Vagina (tissue), 2 donors: ENCODE measurements at regions not wholly inside any gene's neighbourhood (a gene's known extent, or its start where the extent isn't known, plus 50 kb on each side); places are given as distances from the start of the nearest gene placed in this dataset.

Experiments
- CTCF ChIP-seq, 3 experiments: fragments of 450-650 bp in 2 of 3; fragments of 200-600 bp in 1 of 3; sonication (generic) in 1 of 3; IDR thresholded peaks; one replicate each; pipeline ENCODE4 v1.5.1; 2017 to 2019; ENCODE audit warnings: antibody characterized with exemption in 3 of 3, mild to moderate bottlenecking in 2 of 3, moderate library complexity in 2 of 3
- POLR2A ChIP-seq, 2 donors: fragments of 450-650 bp; IDR thresholded peaks; one replicate each; pipeline ENCODE4 v1.6.1; 2017; ENCODE audit warnings: antibody characterized with exemption in 2 of 2, mild to moderate bottlenecking in 2 of 2, moderate library complexity in 2 of 2
- POLR2AphosphoS5 ChIP-seq, 2 donors: sonication (generic); formaldehyde crosslinking; IDR thresholded peaks; one replicate each; pipeline ENCODE4 v1.9.0; 2017; ENCODE audit warnings: antibody characterized with exemption in 2 of 2, mild to moderate bottlenecking in 2 of 2, low read depth in 1 of 2; ENCODE audit not compliant: insufficient read depth in 1 of 2

GRCh38 chr3:88918841-88919240, 188.6 kb upstream of the EPHA3 start:
- TF ChIP-seq CTCF (IDR thresholded peaks at IDR 0.05) (no peak), POLR2A (IDR thresholded peaks at IDR 0.05) (no peak), POLR2AphosphoS5 (IDR thresholded peaks at IDR 0.05; ENCODE audit: insufficient read depth in 1 of 2, low read depth in 1 of 2) (no peak)
